Left lung (tissue), 4 donors: ENCODE measurements at regions not wholly inside any gene's neighbourhood (a gene's known extent, or its start where the extent isn't known, plus 50 kb on each side); places are given as distances from the start of the nearest gene placed in this dataset.
A peak's percentile ranks its signal among the peaks of the same experiment; 100 is the strongest.

Experiments
- ATAC-seq: fragments of 200-7000 bp; cut with Tn5 transposase; one replicate; pipeline ENCODE4 v1.9.1; 2020; ENCODE audit warnings: moderate library complexity
- DNase-seq, 4 donors: peaks; one replicate each; pipeline ENCODE4 v3.0.0-alpha.2; 2013 to 2020
- H3K27ac ChIP-seq, 2 donors: fragments of 200-600 bp; sonication (generic) in 1 of 2; one replicate each; pipeline versions ENCODE4 v1.5.0 to v1.8.0; 2020 to 2021
- H3K27me3 ChIP-seq, 2 donors: fragments of 200-600 bp; sonication (generic) in 1 of 2; one replicate each; pipeline versions ENCODE4 v1.5.0 to v1.8.0; 2020 to 2021
- H3K36me3 ChIP-seq, 2 donors: fragments of 200-600 bp; sonication (generic) in 1 of 2; one replicate each; pipeline versions ENCODE4 v1.5.0 to v1.8.0; 2020 to 2021
- H3K4me1 ChIP-seq, 2 donors: fragments of 200-600 bp; one replicate each; pipeline ENCODE4 v1.8.0; 2021
- H3K4me3 ChIP-seq, 2 donors: fragments of 200-600 bp; sonication (generic) in 1 of 2; one replicate each; pipeline versions ENCODE4 v1.5.0 to v1.8.0; 2020 to 2021; ENCODE audit warnings: mild to moderate bottlenecking in 1 of 2
- H3K9me3 ChIP-seq, 2 donors: fragments of 200-600 bp; sonication (generic) in 1 of 2; one replicate each; pipeline versions ENCODE4 v1.5.0 to v1.8.0; 2020 to 2021
- CTCF ChIP-seq, 2 donors: fragments of 200-600 bp; sonication (generic) in 1 of 2; IDR thresholded peaks; one replicate each; pipeline versions ENCODE4 v1.5.0 to v1.8.0; 2021; ENCODE audit warnings: antibody characterized with exemption in 2 of 2
- intact Hi-C, 2 donors: fragments of 100-400 bp; cut with DNase I; formaldehyde crosslinking; loops; one replicate each; pipeline versions ENCODE4 v1.11.2 to v1.14.2; 2022
- donor health status: DM: no; HTN: yes; CAD: no.
- donor health status: DM: no; HTN: no; CAD: no.

GRCh38 chr5:125695996-125696655, 727.1 kb upstream of the GRAMD2B start:
- no peak overlapping the region for H3K4me3 ChIP-seq
- H3K4me1 ChIP-seq = no peaks in the 10 kb centered on the region
- DNase-seq (no peak), ATAC-seq (no peak)
- no peak for TF ChIP-seq CTCF (IDR thresholded peaks at IDR 0.05)
- H3K27ac ChIP-seq = no peak overlapping the region
- H3K9me3 ChIP-seq = peaks cover 0 to 5% of the 10 kb centered on the region in 2 donors
- intact Hi-C loops = no loop called here
- no peaks in the 10 kb centered on the region for H3K36me3 ChIP-seq
- H3K27me3 ChIP-seq = no peaks in the 10 kb centered on the region

- no peak for DNase-seq
Measured at GRCh38 chr5:125696762-125697161, 726.4 kb upstream of the GRAMD2B start.

GRCh38 chr5:125698420-125698819, 724.8 kb upstream of the GRAMD2B start:
- H3K27me3 ChIP-seq = no peaks in the 10 kb centered on the region
- H3K4me1 ChIP-seq = no peaks in the 10 kb centered on the region
- ATAC-seq (no peak), DNase-seq (no peak)
- H3K9me3 ChIP-seq = peaks cover 0 to under 1% of the 10 kb centered on the region in 2 donors
- no peak for TF ChIP-seq CTCF (IDR thresholded peaks at IDR 0.05)
- intact Hi-C loops = no loop called here
- no peak overlapping the region for H3K27ac ChIP-seq
- H3K36me3 ChIP-seq = no peaks in the 10 kb centered on the region
- H3K4me3 ChIP-seq = no peak overlapping the region

More at GRCh38 chr5:125696762-125697161, 726.4 kb upstream of the GRAMD2B start:
- Histone ChIP-seq H3K27ac (no peak overlapping the region), H3K4me1 (no peaks in the 10 kb centered on the region), H3K9me3 (peaks cover 0 to 5% of the 10 kb centered on the region in 2 donors), H3K4me3 (no peak overlapping the region), H3K27me3 (no peaks in the 10 kb centered on the region), H3K36me3 (no peaks in the 10 kb centered on the region)
- intact Hi-C loops = no loop called here
- peak; percentile 7 for ATAC-seq
- no peak for TF ChIP-seq CTCF (IDR thresholded peaks at IDR 0.05)

- Histone ChIP-seq H3K27ac (peak overlapping the region in 1 of 2 donors; percentile 39), H3K27me3 (no peaks in the 10 kb centered on the region), H3K36me3 (no peaks in the 10 kb centered on the region), H3K4me1 (no peaks in the 10 kb centered on the region), H3K4me3 (no peak overlapping the region), H3K9me3 (peaks cover 3 to 10% of the 10 kb centered on the region in 2 donors)
- peak; percentile 95 for ATAC-seq
- intact Hi-C loops = no loop called here
- DNase-seq = peak in 1 of 4 donors; percentile 23
- TF ChIP-seq CTCF (IDR thresholded peaks at IDR 0.05) = no peak
Measured at GRCh38 chr5:125699860-125700259, 723.3 kb upstream of the GRAMD2B start.

- intact Hi-C loops = no loop called here
- no peaks in the 10 kb centered on the region for H3K36me3 ChIP-seq
- H3K27ac ChIP-seq = peak overlapping the region; percentile 26 to 39
Measured at GRCh38 chr5:125700380-125700861, 722.8 kb upstream of the GRAMD2B start.

More at GRCh38 chr5:125700380-125700861, 722.8 kb upstream of the GRAMD2B start:
- H3K27me3 ChIP-seq = no peaks in the 10 kb centered on the region
- no peak for TF ChIP-seq CTCF (IDR thresholded peaks at IDR 0.05)
- peak; percentile 79 for ATAC-seq
- DNase-seq = peak in 1 of 4 donors; percentile 34
- no peak overlapping the region for H3K4me3 ChIP-seq
- peaks cover 3 to 14% of the 10 kb centered on the region in 2 donors for H3K9me3 ChIP-seq
- no peaks in the 10 kb centered on the region for H3K4me1 ChIP-seq
